Heart left ventricle (tissue), 16 donors: ENCODE measurements at regions not wholly inside any gene's neighbourhood (a gene's known extent, or its start where the extent isn't known, plus 50 kb on each side); places are given as distances from the start of the nearest gene placed in this dataset.

Source experiments
- ATAC-seq, 4 donors: fragments of 200-7000 bp; cut with Tn5 transposase; one replicate each; pipeline ENCODE4 v1.9.1; 2020 to 2022; ENCODE audit warnings: moderate library complexity in 4 of 4, mild to moderate bottlenecking in 3 of 4, moderate number of reproducible peaks in 1 of 4
- DNase-seq, 5 donors: peaks; one replicate each; pipeline ENCODE4 v3.0.0-alpha.2; 2020
- H3K27ac ChIP-seq, 12 donors: fragments of 200-600 bp; sonication (generic) in 4 of 12; one replicate each; pipeline versions ENCODE4 v1.5.0 to v1.8.0; 2016 to 2022; ENCODE audit warnings: mild to moderate bottlenecking in 2 of 12
- H3K27me3 ChIP-seq, 9 donors: fragments of 200-600 bp; sonication (generic) in 2 of 9; one replicate each; pipeline versions ENCODE4 v1.5.1 to v1.8.0; 2016 to 2022; ENCODE audit warnings: mild to moderate bottlenecking in 3 of 9
- H3K36me3 ChIP-seq, 9 donors: fragments of 200-600 bp; sonication (generic) in 2 of 9; one replicate each; pipeline versions ENCODE4 v1.5.0 to v1.8.0; 2018 to 2022; ENCODE audit warnings: mild to moderate bottlenecking in 2 of 9
- H3K4me1 ChIP-seq, 12 donors: fragments of 200-600 bp; sonication (generic) in 4 of 12; one replicate each; pipeline versions ENCODE4 v1.5.0 to v1.8.0; 2016 to 2022; ENCODE audit warnings: mild to moderate bottlenecking in 3 of 12
- H3K4me3 ChIP-seq, 12 donors: fragments of 200-600 bp; sonication (generic) in 4 of 12; one replicate each; pipeline versions ENCODE4 v1.5.0 to v1.8.0; 2017 to 2022; ENCODE audit warnings: mild to moderate bottlenecking in 9 of 12, moderate library complexity in 4 of 12
- H3K9me3 ChIP-seq, 12 donors: fragments of 200-600 bp; sonication (generic) in 4 of 12; one replicate each; pipeline versions ENCODE4 v1.5.0 to v1.8.0; 2016 to 2022; ENCODE audit warnings: mild to moderate bottlenecking in 1 of 12
- CTCF ChIP-seq, 12 donors: fragments of 200-600 bp; sonication (generic) in 4 of 12; IDR thresholded peaks; one replicate each; pipeline versions ENCODE4 v1.5.0 to v1.8.0; 2018 to 2022; ENCODE audit warnings: antibody characterized with exemption in 12 of 12, mild to moderate bottlenecking in 5 of 12
- POLR2A ChIP-seq, 2 donors: fragments of 450-650 bp; IDR thresholded peaks; one replicate each; pipeline ENCODE4 v1.6.1; 2017; ENCODE audit warnings: antibody characterized with exemption in 2 of 2, mild to moderate bottlenecking in 2 of 2, moderate library complexity in 2 of 2
- WGBS, 4 donors: extraction: QIAGEN DNeasy Blood & Tissue Kit in 2 of 4; methylation state at CpG; one replicate each; pipeline versions ENCODE4 v1.1.5 to v1.1.7; 2013 to 2018; 5-methylcytosine and 5-hydroxymethylcytosine counted together
- intact Hi-C, 10 donors: fragments of 100-400 bp; cut with DNase I; formaldehyde crosslinking; loops; one replicate each; pipeline versions ENCODE4 v1.11.1 to v1.14.2; 2022
- donor health status: ischemic (EF 13 %, LVEDD 7.1; RV severe dilation, severe dysfunction).
- donor health status: healthy with polysubstance abuse.
- donor health status: DM: no; HTN: yes; CAD: no.
- donor health status: DM: no; HTN: no; CAD: no.
- donor health status: ischemic (EF 25% LVEDD 6.9; RV normal size, moderate dysfunction).
- donor health status: ischemic (EF 25% LVEDD 5.7; RV mildly dilated, moderate dysfunction).
- donor health status: healthy.
- donor health status: DM: yes; HTN: yes; CAD: no.
- donor health status: ischemic (EF 35%, LVEDD 5.7; RV mildly dilated, moderate dysfunction).
- donor health status: nonischemic (EF 11% LVEDD 7.7; RV severe dilation, severe dysfunction).
- donor health status: DM: yes; HTN: yes; CAD: no.
- donor health status: PGD.
- donor health status: ischemic (EF 29% LVEDD 5.4; RV normal size, mild dysfunction).
- donor health status: nonischemic (EF 23%, LVEDD 6.1; RV moderate dilation, normal function).

DNA sequence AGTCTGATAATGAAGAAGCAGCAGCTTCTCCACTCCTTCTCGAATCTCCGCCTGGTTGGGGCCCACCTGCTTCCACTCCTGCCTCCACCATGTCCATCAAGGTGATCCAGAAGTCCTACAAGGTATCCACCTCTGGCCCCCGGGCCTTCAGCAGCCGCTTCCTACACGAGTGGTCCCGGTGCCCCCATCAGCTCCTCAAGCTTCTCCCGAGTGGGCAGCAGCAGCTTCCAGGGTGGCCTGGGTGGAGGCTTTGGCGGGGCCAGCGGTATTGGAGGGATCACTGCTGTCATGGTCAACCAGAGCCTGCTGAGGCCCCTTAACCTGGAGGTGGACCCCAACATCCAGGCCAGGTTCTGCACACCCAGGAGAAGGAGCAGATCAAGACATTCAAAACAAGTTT, 381.0 kb upstream of the USP15 start:
- Histone ChIP-seq H3K4me3 (no peak overlapping the region), H3K4me1 (no peaks in the 10 kb centered on the region), H3K36me3 (no peaks in the 10 kb centered on the region), H3K27me3 (no peaks in the 10 kb centered on the region), H3K27ac (no peak overlapping the region), H3K9me3 (no peaks in the 10 kb centered on the region)
- intact Hi-C loops, result no loop called here
- no peak for ATAC-seq
- DNase-seq, result peak in 1 of 5 donors; percentile 64
- 82 to 89% (median 84%) methylated on average over 7 to 9 of the region's 9 CpGs for WGBS, 4 donors
- TF ChIP-seq CTCF (IDR thresholded peaks at IDR 0.05), result no peak
- no peak for TF ChIP-seq POLR2A (IDR thresholded peaks at IDR 0.05)

GRCh38 chr12:61880186-61880585, 380.0 kb upstream of the USP15 start:
- intact Hi-C loops, result no loop called here
- no peak for DNase-seq
- WGBS, 4 donors, result 74 to 85% (median 80%) methylated on average over 6 to 7 of the region's 7 CpGs

DNA sequence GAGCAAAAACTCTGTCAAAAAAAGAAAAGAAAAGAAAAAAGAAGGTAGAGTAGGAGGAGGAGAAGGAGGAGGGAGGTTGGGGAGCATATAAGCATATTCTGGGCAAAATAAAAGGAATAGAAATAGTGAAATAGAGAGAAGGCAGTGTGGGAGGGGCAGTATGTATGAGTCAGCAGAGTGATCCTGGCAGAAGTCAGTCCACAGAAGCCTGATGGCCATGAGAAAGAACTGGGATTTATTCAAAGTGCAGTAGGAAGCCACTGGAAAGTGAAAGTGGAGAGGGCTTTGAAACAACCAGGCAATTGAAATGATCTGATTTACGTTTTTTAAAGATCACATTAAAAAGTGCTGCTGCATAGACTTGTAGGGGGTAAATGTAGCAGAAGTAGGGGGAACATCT, 368.6 kb upstream of the USP15 start:
- Histone ChIP-seq H3K36me3 (no peaks in the 10 kb centered on the region), H3K9me3 (no peaks in the 10 kb centered on the region), H3K4me1 (no peaks in the 10 kb centered on the region), H3K27ac (no peak overlapping the region), H3K27me3 (no peaks in the 10 kb centered on the region), H3K4me3 (no peak overlapping the region)
- ATAC-seq (no peak), DNase-seq (no peak)
- intact Hi-C loops, result no loop called here
- TF ChIP-seq POLR2A (IDR thresholded peaks at IDR 0.05), result no peak
- no peak for TF ChIP-seq CTCF (IDR thresholded peaks at IDR 0.05)
- 47 to 70% (median 59%) methylated on average over 1 of the region's 1 CpG for WGBS, 4 donors

More at GRCh38 chr12:61880186-61880585, 380.0 kb upstream of the USP15 start:
- no peak for ATAC-seq
- no peaks in the 10 kb centered on the region for H3K4me1 ChIP-seq
- no peaks in the 10 kb centered on the region for H3K27me3 ChIP-seq
- no peaks in the 10 kb centered on the region for H3K36me3 ChIP-seq
- H3K9me3 ChIP-seq, result no peaks in the 10 kb centered on the region
- no peak overlapping the region for H3K27ac ChIP-seq
- TF ChIP-seq POLR2A (IDR thresholded peaks at IDR 0.05) (no peak), CTCF (IDR thresholded peaks at IDR 0.05) (no peak)
- H3K4me3 ChIP-seq, result no peak overlapping the region

DNA sequence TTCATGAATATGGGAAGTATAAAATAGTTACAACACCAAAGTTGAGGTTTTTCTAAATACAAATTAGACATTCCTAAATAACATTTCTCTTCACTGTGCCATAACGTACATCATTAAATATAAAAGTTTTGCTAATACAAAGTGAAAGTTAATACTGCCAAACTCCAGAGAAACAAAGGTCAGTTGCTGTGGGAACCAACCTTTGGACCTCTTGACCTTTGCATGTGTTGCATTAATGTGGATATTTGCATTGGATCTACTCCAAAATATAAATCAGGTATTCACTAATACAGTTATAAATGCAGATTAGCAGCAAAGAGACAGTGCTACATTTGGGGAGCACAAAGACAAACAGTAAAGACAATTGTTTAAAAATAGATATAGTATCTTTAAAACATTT, 366.0 kb upstream of the USP15 start:
- no peak overlapping the region for H3K27ac ChIP-seq
- H3K9me3 ChIP-seq, result peaks cover 0 to 6% (median 0%) of the 10 kb centered on the region in 12 donors
- TF ChIP-seq POLR2A (IDR thresholded peaks at IDR 0.05) (no peak), CTCF (IDR thresholded peaks at IDR 0.05) (no peak)
- H3K36me3 ChIP-seq, result no peaks in the 10 kb centered on the region
- intact Hi-C loops, result no loop called here
- WGBS, 4 donors, result 73 to 86% (median 82%) methylated on average over 1 of the region's 1 CpG
- no peak overlapping the region for H3K4me3 ChIP-seq
- ATAC-seq, result no peak
- no peak for DNase-seq
- H3K4me1 ChIP-seq, result no peaks in the 10 kb centered on the region
- no peaks in the 10 kb centered on the region for H3K27me3 ChIP-seq
